ENCODE measurements at regions not wholly inside any gene's neighbourhood (a gene's known extent, or its start where the extent isn't known, plus 50 kb on each side); places are given as distances from the start of the nearest gene placed in this dataset.

- DNase-seq (ENCODE audit: low spot score) = no peak
Observed at GRCh38 chr2:48258481-48259149, 55.9 kb upstream of the FOXN2 start.

GRCh38 chr2:48259811-48260210 is 54.7 kb upstream of the FOXN2 start:
- no peak for DNase-seq (ENCODE audit: low spot score)

- DNase-seq (ENCODE audit: low spot score) = no peak
Observed at GRCh38 chr2:48264627-48265026, 49.9 kb upstream of the FOXN2 start.
